ENCODE measurements at regions not wholly inside any gene's neighbourhood (a gene's known extent, or its start where the extent isn't known, plus 50 kb on each side); places are given as distances from the start of the nearest gene placed in this dataset.

DNA sequence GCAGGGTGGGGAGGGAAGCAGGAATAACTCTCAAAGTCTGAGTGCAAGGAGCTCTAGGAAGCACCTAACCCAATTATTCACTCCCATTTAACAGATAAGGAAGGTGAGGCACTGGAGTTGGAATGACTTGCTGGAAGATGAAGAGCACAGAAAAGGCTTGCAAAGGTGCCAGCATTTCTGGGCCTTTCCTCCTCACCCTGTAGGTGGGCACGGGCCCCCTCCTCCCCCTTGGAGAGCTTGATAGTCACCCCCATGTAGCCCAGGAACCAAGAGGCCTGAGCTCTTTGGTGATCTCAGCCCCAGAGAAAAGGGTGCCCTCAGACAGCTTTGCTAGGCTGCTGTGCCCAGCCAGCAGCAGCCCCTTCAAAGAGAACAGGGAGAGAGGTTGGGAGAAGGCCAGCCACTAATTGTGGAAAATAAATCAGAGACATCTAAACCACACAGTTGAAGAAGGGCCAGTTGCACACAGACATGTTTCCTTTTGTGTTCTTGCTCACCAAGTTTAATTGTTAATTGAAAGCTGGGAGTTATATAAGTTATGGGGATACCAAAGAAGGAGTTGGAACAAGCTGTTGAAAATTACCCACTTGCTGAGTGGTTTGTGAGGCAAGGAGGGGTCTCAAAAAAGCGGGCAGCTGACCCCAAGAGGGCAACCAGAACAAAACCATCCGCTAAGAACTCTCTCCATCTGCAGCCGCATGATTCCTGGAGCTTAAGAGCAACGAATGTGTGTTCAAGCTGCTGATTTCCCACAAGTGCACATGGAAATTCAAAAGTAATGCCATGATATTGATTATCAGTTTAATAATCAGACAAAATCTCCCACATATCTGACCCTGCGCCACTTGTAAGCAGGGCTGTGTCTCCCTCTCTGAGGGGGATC lies 77.0 kb downstream of the MRPL14 start:
- no peak for DNase-seq (ENCODE audit: low read depth in 2 of 2)

DNA sequence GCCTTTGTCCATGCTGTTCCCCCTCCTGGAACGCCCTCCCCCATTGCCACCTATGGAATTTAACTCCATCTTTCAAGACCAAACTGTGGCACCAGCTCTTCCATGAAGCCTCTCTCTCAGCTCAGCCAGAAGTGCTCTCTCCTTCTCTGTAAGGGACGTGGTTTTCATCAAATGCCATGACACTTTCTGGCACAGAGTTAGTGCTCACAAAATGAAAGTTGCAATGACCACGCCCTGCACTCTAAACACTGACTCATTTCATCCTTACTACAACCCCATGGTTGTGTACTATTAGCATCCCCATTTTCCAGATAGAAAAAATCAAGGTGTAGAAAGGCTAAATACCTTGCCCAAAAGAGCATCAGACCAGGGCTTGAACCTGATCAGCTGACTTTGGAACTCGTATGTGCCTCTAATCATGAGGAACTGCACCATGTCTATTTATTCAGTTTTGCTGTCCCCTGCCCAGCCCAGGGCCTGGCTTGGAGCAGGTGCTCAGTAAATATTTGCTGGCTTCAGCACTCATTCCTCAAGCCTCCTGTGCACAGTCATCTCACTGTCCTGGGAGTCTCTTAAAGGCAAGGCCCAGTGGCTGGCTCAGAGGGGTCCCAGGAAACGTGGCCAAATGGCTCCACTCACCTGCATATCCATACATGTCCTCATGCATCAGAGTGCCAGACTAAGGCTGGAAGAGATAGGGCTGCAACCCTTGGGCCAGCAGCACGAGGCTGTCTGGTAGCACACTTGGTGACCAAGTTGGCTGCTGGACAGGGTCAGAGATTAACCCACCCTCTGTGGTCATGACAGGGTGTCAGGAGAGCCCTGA lies 77.9 kb downstream of the MRPL14 start:
- DNase-seq (ENCODE audit: low read depth in 2 of 2), result no peak

DNA sequence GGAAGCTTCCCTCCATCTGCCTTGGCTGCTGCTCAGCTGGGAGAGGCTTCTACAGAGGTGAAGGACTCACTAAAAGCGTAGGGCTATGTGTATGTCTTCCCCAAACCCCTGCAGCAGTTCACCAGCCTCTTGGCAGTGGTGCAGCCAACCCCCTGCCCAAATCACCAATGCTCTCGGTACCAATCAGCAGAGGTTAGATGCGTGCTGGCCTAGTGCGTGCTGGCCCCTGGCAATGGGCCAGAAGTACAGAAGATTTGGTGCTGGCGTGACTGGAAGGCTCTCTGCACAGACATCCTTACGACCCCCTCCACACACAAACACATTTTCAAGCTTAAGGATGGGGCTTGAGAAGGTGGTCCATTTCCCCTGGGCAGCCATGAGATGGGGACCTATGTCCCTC lies 79.0 kb downstream of the MRPL14 start:
- DNase-seq (ENCODE audit: low read depth in 2 of 2), result no peak

DNA sequence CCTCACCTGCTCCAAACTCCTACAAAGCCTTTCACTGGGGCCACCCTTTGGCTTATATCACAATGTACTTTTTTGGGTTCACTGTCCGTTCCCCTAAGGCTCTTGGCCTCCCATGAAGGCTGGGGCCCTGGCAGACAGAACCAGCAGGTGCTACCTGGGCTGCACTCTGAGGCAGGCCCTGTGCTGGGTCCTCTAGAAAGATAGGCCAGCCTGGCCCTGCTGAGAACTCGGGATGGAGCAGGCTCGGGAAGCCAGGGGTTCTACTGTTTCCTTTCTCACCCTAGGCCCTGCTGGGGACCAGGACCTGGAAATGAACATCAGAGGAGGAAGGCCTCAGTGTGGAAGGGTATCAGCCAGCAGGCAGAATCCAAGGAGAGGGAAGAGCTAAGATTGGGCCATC lies 79.5 kb downstream of the MRPL14 start:
- DNase-seq (ENCODE audit: low read depth in 2 of 2), result no peak

DNA sequence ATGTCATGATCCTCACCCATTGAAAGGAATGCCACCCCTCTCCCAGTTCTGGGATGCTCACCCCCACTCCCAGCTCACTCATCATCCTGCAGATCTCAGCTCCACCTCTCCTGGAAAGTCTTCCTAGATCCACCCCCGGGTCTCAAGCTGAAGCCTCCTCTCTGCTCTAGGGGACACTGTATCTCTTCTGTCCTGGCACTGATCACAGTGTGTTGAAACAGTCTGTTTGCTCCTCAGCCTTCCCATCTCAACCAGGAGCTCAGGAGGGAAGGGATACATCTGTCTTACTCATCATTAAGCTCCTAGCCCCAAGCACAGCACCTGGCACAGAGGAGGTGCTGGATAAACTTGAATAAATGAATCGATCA lies 80.1 kb downstream of the MRPL14 start:
- DNase-seq (ENCODE audit: low read depth in 2 of 2), result no peak

DNA sequence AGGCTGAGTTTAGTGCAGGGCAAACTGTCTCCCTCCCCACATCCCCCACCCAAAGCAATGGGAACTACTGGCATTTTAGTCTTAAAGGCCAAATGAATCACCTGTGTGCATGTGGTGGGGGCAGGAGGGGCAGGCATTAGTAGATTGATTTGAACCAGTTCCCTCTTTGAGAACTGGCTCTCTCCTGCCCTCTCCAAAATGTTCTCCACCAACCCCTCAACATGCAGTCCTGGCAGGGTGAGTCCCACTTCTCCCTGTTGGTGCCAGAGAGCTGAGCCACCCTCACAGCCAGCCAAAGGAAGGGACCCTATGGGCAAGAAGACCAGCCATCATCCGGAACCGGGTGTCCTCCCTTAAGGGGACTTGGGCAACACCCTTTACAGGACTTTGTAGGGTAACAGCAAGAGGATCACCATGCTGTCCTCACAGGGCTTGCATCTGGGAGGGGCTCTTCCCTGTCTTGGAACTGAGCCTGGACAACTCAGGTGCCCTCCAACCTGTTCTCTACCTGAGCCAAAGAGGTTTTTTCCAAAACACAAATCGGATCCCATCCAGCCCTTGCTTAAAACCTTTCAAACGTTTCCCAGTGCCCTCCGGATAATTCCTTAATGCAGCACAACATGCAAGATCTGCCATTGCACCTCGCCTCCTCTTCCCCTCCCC lies 80.6 kb downstream of the MRPL14 start:
- DNase-seq (ENCODE audit: low read depth in 2 of 2), result no peak

DNA sequence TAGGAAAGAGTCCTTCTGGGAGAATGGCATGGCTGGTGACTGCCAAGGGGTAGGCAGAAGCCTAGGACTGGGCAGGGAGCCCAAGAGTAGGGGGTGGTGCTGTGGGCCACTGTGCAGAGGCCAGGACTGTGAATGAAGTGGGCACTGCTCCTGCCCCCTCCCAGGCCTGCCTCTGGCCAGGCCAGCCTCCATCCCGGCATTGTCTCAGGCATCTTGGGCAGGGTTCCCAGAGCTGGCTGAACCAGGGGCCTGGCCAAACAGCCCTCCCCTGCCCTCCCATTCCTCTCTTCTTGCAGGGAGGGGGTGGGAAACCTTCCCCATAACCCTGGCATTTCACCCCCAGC lies 81.6 kb downstream of the MRPL14 start:
- no peak for DNase-seq (ENCODE audit: low read depth in 2 of 2)

DNA sequence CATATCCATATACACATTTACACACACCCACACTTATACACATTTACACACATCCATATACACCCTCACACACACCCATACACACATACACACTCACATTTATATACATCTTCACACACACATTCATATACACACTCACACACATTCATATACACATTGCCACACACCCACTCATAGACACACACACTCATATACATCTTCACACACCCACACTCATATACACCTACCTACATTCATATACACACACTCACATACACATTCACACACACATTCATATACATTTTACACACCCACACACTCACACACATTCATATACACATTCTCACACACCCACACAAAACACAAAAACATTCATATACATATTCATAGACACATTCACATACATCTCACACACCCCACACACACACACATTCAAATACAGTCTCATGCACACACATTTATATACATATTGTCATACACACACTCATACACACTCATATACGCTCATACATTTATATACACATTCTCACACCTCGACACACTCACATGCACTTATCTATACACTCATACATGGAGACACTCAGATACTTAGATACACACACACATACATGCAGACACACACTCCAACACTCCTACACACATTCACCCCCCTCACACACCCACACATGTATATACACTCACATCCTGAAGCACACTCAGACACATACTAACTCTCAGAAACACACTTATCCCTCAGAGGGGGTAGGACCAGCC lies 82.1 kb downstream of the MRPL14 start:
- DNase-seq (ENCODE audit: low read depth in 2 of 2), result no peak

DNA sequence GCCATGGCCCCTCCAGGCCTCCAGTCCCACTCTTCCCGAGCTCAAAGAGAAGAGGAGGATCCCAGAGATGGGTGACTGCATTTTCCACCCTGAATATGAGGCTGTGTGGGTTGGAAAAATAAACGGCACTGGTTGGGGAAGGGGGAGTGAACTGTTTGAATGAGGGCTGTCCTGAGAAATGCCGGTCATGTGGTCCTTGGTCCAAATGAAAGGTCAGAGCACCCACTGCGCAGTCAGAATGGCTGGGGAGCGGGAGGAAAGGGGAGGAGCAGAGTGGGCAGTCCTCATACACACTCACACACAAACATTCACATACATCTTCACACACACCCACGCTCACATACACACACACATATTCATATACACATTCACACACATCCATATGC lies 83.1 kb downstream of the MRPL14 start:
- DNase-seq (ENCODE audit: low read depth in 2 of 2), result no peak

DNA sequence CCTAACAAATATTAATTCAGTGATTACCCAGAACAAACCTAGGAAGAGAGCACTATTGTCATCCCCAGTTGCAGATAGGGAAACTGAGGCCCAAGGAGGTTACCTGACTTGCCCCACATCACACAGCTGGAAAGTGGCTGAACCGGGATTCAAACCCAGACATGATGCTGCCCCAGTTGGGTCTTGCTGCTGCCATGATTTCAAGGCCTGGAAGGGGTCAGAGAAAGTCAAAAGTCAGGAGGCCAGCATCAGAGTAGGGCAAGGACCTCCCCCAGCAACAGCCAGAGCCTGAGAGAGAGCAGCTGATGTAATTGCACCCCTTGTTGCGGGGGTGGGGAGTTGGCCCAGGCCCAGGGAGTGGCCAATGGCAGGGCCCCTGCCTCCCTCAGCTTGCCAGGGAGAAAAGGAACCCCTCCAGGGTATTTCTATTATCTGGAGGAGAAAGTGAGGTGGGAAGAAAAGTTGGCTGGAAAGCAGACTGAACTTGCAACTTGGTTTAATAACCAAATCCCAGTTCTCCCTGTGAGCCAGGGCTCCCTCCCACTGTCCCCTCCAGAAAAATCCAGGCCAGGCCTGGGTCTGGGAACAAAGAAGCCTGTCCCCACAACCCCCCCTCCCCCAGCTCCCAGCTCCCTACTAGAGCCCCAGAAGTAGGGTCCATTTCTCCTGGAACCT lies 83.6 kb downstream of the MRPL14 start:
- no peak for DNase-seq (ENCODE audit: low read depth in 2 of 2)

DNA sequence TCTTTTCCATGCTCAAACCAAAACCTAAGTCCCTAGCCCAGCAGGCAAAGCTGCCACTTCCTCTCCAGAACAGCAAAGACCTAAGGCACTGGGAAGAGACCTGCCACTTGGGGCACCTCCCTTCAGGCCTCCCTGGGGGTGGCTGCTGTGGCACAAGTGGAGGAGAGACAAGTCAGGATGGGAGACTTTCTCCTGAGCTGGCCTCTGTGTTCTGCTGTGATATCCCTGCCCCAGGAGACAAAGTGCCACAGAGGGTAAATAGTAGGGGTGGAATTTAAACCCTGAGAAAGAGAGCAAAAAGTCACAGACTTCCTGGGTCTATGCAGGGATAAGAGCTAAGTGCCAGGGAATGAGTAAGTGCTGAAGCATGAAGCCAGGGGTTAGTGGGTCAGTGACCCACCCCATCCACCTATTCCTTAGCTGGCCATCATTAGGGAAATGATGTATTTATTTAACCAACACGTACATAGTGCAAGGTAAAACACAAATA lies 84.2 kb downstream of the MRPL14 start:
- DNase-seq (ENCODE audit: low read depth in 2 of 2), result no peak

DNA sequence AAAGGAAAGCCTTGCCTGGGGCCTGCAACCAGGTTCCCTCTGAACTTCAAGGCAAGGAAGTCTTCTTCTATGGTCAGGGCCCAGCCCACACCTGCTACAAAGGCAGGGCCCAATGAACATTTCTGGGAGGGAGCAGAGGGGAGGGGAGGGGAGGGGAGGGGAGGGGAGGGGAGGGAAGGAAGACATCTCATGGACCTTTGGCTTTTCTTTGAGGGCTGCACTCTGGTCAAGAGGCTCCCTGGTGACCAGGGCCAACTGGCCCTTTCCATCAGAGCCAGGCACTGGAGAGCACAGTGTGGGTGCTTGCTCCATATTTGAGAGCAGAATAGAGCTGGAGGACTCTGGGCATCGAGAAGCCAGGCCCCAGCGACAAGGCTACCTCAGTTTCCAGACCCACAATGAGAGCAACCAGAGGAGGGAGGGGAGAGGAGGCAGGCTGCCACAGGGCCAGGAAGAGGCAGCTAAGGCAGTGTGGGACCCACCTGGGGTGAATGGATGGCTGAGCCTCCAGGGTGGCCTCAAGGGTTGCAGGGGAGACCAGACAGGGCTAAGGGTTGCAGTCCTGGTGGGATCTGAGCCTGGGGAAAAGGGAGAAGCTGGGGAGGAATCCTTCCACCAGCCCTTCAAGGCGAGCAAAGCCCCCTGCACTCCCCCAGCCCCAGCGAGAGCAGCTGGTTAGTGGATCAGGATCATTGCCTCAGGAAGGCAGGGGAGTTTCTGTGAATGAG lies 84.8 kb downstream of the MRPL14 start:
- DNase-seq (ENCODE audit: low read depth in 2 of 2), result no peak

DNA sequence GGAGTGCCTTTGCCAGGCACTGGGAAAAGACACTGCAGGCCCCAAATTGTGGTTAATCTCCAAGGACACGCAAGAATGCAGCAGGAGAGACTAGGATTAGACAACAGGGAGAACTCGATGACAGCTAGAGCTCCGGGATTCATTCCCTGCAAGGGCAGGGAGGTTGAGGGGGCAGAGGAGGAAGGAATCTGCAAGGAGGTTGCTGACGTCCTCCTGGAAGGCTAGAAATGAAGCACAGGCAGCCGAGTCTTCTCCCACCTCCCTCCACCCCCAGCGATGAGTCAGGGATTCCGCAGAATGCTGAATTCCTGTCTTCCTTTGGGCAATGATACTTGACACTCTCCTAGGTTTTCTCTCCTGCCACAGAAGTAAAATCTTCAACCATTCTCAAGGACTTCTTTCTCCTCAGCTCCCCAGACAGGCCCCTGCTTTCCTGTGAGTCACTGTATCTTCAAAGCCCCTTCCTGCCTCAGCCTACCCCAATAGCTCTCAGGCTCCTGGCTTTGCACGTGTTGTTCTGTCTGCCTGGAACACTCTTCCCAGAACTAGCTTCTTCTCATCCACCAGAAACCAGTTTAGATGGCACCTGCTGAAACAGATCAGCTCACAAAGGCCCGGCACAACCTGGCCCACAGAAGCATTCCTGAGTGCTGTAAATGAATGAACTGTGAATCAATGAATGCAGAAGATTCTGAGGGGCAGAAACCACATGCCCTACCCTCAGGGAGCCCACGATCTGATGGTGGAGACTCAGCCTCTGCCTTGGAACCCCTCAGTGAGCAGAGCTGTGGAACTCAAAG lies 85.6 kb downstream of the MRPL14 start:
- no peak for DNase-seq (ENCODE audit: low read depth in 2 of 2)

DNA sequence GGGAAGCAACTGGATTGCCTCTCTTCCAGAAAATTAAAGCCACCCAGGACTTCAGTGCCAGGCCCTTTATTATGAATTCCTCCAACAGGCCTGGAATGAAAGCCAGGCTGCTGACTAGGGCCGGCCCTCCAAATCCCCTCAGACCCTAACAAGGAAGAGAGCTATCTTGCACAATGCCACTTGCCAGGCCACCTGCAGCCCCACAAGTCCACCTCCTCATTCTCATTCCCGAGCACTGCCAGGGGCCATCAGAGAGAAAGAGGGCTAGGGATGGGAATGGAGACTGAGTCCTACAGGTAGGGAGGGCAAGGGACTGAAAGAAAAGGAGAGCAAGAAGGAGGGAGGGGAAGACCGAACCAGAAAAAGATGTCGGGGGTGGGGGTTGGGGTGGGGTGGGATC lies 86.5 kb downstream of the MRPL14 start:
- DNase-seq (ENCODE audit: low read depth in 2 of 2), result no peak

DNA sequence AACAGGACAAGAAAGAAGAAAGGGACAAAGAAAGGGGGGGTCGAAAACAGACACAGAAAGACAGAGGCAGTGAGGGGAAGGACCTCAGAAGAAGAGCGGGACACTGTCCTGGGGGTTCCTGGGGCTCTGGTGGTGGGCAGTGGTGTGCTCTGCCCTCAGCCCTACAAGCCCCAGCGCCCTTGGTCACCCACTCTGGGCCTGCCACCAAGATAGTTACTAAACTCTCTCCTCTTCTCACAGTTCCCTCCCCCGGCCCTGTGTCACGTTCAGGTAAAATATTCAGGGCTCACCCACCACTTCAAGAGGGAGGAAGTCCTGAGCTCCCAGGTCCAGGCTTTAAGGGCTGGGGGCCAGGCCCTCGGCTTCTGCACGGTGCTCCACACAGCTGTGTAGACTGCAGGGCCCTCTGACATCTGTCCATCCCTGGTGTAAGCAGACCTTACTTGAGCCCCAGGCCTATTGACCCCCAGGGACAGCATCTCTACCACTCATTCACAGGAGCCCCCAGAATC lies 87.4 kb downstream of the MRPL14 start:
- no peak for DNase-seq (ENCODE audit: low read depth in 2 of 2)

DNA sequence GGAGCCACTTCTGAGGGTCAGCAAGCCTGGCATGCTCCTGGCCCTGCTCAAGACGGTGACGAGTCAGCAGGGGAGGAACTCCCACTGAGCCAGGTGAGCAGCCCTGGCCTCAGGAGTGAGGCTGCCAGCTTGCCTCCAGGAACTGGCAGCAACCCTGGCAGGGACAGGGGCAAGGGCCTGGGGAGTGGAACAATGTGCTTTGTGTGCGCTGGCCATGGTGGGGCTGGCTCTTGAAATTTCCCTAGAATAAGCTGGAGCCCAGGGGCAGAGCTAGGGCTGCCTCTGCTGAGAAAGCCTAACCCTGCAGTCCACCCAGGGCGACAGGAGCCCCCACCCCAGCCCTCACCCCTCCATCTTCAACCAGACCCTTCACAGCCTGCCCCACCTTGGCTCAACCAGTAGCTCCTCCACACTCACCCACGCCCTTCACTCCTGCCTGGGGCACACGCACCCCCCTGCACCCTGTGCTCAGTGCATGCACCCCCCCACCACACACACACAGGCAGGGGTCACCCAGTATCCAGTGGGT lies 88.0 kb downstream of the MRPL14 start:
- no peak for DNase-seq (ENCODE audit: low read depth in 2 of 2)

DNA sequence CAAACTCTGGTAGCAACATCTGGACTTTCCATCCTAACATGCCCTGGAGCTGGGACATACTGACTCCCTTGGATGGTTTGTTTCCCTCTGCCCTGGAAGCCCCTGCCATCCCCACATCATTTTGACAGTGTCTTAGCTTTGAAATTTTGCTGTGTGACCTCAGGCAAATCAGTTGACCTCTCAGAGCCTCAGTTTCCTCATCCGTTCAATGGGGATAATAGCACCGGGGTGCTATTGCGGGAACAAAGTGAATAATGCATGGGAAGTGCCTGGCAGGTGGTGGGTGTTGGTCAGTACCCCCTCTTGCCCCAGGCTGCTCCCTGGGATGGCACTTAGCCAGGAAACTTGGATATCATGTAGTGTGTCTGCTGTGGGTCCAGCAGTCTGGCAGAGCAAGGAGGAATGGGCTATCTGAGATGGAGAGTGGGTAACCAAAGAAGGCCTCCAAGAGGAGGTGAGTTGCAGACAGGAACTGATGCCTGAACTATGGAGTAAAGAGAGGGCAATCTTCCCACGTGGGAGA lies 88.6 kb downstream of the MRPL14 start:
- no peak for DNase-seq (ENCODE audit: low read depth in 2 of 2)

DNA sequence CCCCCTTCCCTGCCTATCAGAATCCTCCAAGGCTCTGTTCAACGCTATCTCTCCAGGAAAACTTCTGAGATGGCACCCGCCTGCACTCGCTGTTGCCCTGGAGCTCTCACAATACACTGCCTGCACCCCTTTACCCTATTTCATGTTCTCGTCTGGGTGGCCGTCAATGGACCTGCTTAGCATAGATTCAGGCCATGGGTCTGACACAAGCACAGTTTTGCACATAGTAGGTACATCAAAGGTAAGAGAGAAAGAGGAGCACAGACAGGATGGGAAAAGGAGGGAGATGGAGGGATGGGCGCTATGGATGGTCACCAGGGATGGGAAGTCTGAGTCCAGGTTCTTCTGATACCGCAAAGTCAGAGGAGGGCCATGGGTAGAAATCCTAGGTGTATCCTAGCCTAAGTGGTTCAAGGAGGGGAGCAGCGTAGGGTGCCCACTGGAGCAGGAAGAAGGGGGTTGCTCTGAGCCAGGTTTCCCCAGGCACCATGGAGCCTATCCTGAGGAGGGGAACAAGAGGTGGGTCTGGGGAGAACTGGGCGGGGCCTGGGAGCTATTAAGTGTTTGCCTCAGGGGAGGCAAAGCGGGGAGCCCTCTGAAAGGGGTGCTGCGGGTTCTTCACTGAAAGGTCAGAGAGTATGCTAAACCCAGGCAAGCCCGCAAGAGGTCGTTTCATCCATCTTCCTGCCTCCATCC lies 89.3 kb downstream of the MRPL14 start:
- DNase-seq (ENCODE audit: low read depth in 2 of 2), result no peak
